ENCODE measurements at regions not wholly inside any gene's neighbourhood (a gene's known extent, or its start where the extent isn't known, plus 50 kb on each side); places are given as distances from the start of the nearest gene placed in this dataset.

GRCh38 chr17:14959106-14959648 is 305.9 kb downstream of the PMP22 start:
- H3K9ac ChIP-seq (replicated peaks in 1 of 4; ENCODE audit: extremely low read depth in 1 of 4, low read depth in 3 of 4, low read length in 3 of 4): no peak overlapping the region
- H3K23ac ChIP-seq (ENCODE audit: insufficient read length): no peak overlapping the region
- no peak overlapping the region for H4K5ac ChIP-seq (ENCODE audit: insufficient read length, low read depth, low read length)
- WGBS, 2 experiments (ENCODE audit: extremely low coverage in 1 of 2, insufficient coverage in 1 of 2, insufficient read length in 1 of 2, insufficient replicate concordance in 2 of 2, low coverage in 1 of 2, low lambda C conversion rate in 2 of 2, missing lambda C conversion rate in 1 of 2): 92% methylated on average over 2 of the region's 2 CpGs; no CpG with 5 or more reads in 1 of the 2 experiments
- no peak overlapping the region for H2AK5ac ChIP-seq (ENCODE audit: low read depth, low read length)
- H2BK20ac ChIP-seq (ENCODE audit: low read length): no peak overlapping the region
- H3K23me2 ChIP-seq (ENCODE audit: low read depth, low read length): no peaks in the 10 kb centered on the region
- H2BK120ac ChIP-seq (replicated peaks; ENCODE audit: low read depth, low read length): no peak overlapping the region
- no peaks in the 10 kb centered on the region for H4K20me1 ChIP-seq (replicated peaks in 1 of 2; ENCODE audit: control insufficient read depth in 1 of 2, insufficient read depth in 2 of 2, low read length in 2 of 2)
- H3K79me2 ChIP-seq (ENCODE audit: control insufficient read depth in 1 of 2, insufficient read depth in 2 of 2, low read length in 2 of 2): no peaks in the 10 kb centered on the region
- no peak overlapping the region for H3K4me2 ChIP-seq (ENCODE audit: insufficient read depth in 1 of 2, low read depth in 2 of 2, low read length in 2 of 2)
- no peaks in the 10 kb centered on the region for H3K27me3 ChIP-seq (replicated peaks in 1 of 4; ENCODE audit: control insufficient read depth in 3 of 4, extremely low read depth in 1 of 4, insufficient read depth in 3 of 4, low read length in 3 of 4)
- H2BK12ac ChIP-seq (ENCODE audit: low read depth, low read length): no peak overlapping the region
- no peak overlapping the region for H4K8ac ChIP-seq (ENCODE audit: extremely low read depth, insufficient read depth, low read length)
- H3K14ac ChIP-seq (ENCODE audit: insufficient read length): no peak overlapping the region
- H3K4me3 ChIP-seq (ENCODE audit: extremely low read depth in 1 of 4, insufficient read depth in 2 of 4, low read depth in 3 of 4, low read length in 4 of 4): no peak overlapping the region
- DNase-seq (ENCODE audit: low read depth in 1 of 2, low spot score in 2 of 2) (no peak), FAIRE-seq (no peak)
- no peak overlapping the region for H3K18ac ChIP-seq (ENCODE audit: extremely low read depth, low read length)
- H3K27ac ChIP-seq (ENCODE audit: low read depth, low read length): no peak overlapping the region
- TF ChIP-seq GABPA (IDR thresholded peaks at IDR 0.05; ENCODE audit: borderline replicate concordance, insufficient read depth, low read length) (no peak), SAP30 (IDR thresholded peaks at IDR 0.05; ENCODE audit: insufficient read depth, insufficient replicate concordance, low read length) (no peak), CBX5 (IDR thresholded peaks at IDR 0.05; ENCODE audit: low read depth, low read length) (no peak), BCL11A (IDR thresholded peaks at IDR 0.05; ENCODE audit: low read depth in 2 of 2, low read length in 2 of 2) (no peak), CREB1 (IDR thresholded peaks at IDR 0.05) (no peak), GTF2F1 (IDR thresholded peaks at IDR 0.05; ENCODE audit: borderline replicate concordance, low read depth, low read length) (no peak), NANOG (IDR thresholded peaks at IDR 0.05; ENCODE audit: insufficient read depth, low read depth, low read length, poor library complexity, severe bottlenecking) (no peak), KDM5A (IDR thresholded peaks at IDR 0.05; ENCODE audit: low read length) (no peak), YY1 (IDR thresholded peaks at IDR 0.05; ENCODE audit: low read depth, low read length) (no peak), TAF7 (optimal IDR thresholded peaks at IDR 0.05; ENCODE audit: borderline replicate concordance, low read depth, low read length) (no peak), ASH2L (IDR thresholded peaks at IDR 0.05; ENCODE audit: low read length) (no peak), EZH2 (IDR thresholded peaks at IDR 0.05; ENCODE audit: low read depth, low read length, severe bottlenecking) (no peak), POLR2AphosphoS5 (IDR thresholded peaks at IDR 0.05; ENCODE audit: low read depth, low read length) (no peak), RXRA (IDR thresholded peaks at IDR 0.05; ENCODE audit: insufficient read depth, low read depth, low read length) (no peak)
- H3K4me1 ChIP-seq (replicated peaks in 1 of 4; ENCODE audit: control insufficient read depth in 3 of 4, insufficient read depth in 4 of 4, low read length in 3 of 4): peaks cover 0 to 5% (median 0%) of the 10 kb centered on the region in 4 experiments; a peak in 1 of 7 replicates
- H3K36me3 ChIP-seq (ENCODE audit: control insufficient read depth in 2 of 4, insufficient read depth in 4 of 4, low read length in 3 of 4): no peaks in the 10 kb centered on the region
- ChIA-PET CTCF (ENCODE audit: partially characterized antibody) (no interaction called here), POLR2A (ENCODE audit: partially characterized antibody) (no interaction called here)
- no peak overlapping the region for H2BK5ac ChIP-seq (ENCODE audit: low read depth, low read length)
- H3K9me3 ChIP-seq (ENCODE audit: insufficient read depth in 2 of 2, low read depth in 1 of 2, low read length in 1 of 2): 0 out of 4 replicates have a peak, but pooled peaks cover 0 to 3% of the 10 kb centered on the region in 2 experiments
- H3K79me1 ChIP-seq (ENCODE audit: low read depth, low read length): no peaks in the 10 kb centered on the region
- H3K56ac ChIP-seq (replicated peaks; ENCODE audit: insufficient read length, low read depth, low read length): no peak overlapping the region
- no peak overlapping the region for H2BK15ac ChIP-seq (ENCODE audit: low read length)
- H4K91ac ChIP-seq (replicated peaks; ENCODE audit: insufficient read length, low read length): no peak overlapping the region
- H2AFZ ChIP-seq (ENCODE audit: low read length): peak overlapping the region; percentile 68; the same call in 1 of the 2 replicates
- no peak overlapping the region for H3K4ac ChIP-seq (replicated peaks; ENCODE audit: insufficient read length, low read depth, low read length)

All from H1 (cell line).